GM18951 (cell line): ENCODE measurements at regions not wholly inside any gene's neighbourhood (a gene's known extent, or its start where the extent isn't known, plus 50 kb on each side); places are given as distances from the start of the nearest gene placed in this dataset.

Experiments used
- POLR2A ChIP-seq: IDR thresholded peaks from 4 replicates; pipeline ENCODE4 v1.6.1; 2011; ENCODE audit warnings: mild to moderate bottlenecking; ENCODE audit not compliant: insufficient read length, insufficient read depth; ENCODE audit errors: extremely low read depth
- in situ Hi-C: fragments of 300-500 bp; cut with MboI; formaldehyde crosslinking; loops from one replicate; pipeline ENCODE4 v1.12.0; 2022; ENCODE audit warnings: low sequenced_read_pairs, mixed read lengths, inconsistent platforms; ENCODE audit not compliant: unreplicated experiment

- no peak for TF ChIP-seq POLR2A
- in situ Hi-C loops, result loop anchor here (10.0 kb wide), 1 partner anchor 187 kb away; no protein-coding TSS in a partner anchor
Observed at GRCh38 chr7:106957766-106958165, 86.7 kb upstream of the PRKAR2B start.

- TF ChIP-seq POLR2A, result no peak
- in situ Hi-C loops, result loop anchor here (10.0 kb wide), 1 partner anchor 185 kb away; no protein-coding TSS in a partner anchor
Observed at GRCh38 chr7:106959753-106960152, 84.8 kb upstream of the PRKAR2B start.

- TF ChIP-seq POLR2A, result no peak
- in situ Hi-C loops, result no loop called here
Observed at GRCh38 chr7:106962751-106963150, 81.8 kb upstream of the PRKAR2B start.

GRCh38 chr7:106964466-106964865 lies 80.0 kb upstream of the PRKAR2B start:
- in situ Hi-C loops, result no loop called here
- TF ChIP-seq POLR2A, result no peak

- in situ Hi-C loops, result no loop called here
- no peak for TF ChIP-seq POLR2A
Observed at GRCh38 chr7:106965108-106965507, 79.4 kb upstream of the PRKAR2B start.

GRCh38 chr7:106966121-106966520 lies 78.4 kb upstream of the PRKAR2B start:
- TF ChIP-seq POLR2A, result no peak
- in situ Hi-C loops, result no loop called here

GRCh38 chr7:106968160-106968559 lies 76.3 kb upstream of the PRKAR2B start:
- in situ Hi-C loops, result no loop called here
- TF ChIP-seq POLR2A, result no peak

GRCh38 chr7:106978425-106979420 lies 65.8 kb upstream of the PRKAR2B start:
- TF ChIP-seq POLR2A, result no peak

GRCh38 chr7:106979551-106980357 lies 64.8 kb upstream of the PRKAR2B start:
- no peak for TF ChIP-seq POLR2A
- in situ Hi-C loops, result no loop called here

More at GRCh38 chr7:106978425-106979420, 65.8 kb upstream of the PRKAR2B start:
- in situ Hi-C loops, result no loop called here

- TF ChIP-seq POLR2A, result no peak
- in situ Hi-C loops, result no loop called here
Observed at GRCh38 chr7:106980358-106980685, 64.2 kb upstream of the PRKAR2B start.

- TF ChIP-seq POLR2A, result no peak
- in situ Hi-C loops, result no loop called here
Observed at GRCh38 chr7:106982415-106982814, 62.1 kb upstream of the PRKAR2B start.

- TF ChIP-seq POLR2A, result no peak
- in situ Hi-C loops, result no loop called here
Observed at GRCh38 chr7:106984034-106984433, 60.5 kb upstream of the PRKAR2B start.

GRCh38 chr7:106986450-106986977 lies 58.0 kb upstream of the PRKAR2B start:
- in situ Hi-C loops, result no loop called here
- TF ChIP-seq POLR2A, result no peak
